Suppressor macrophage treated with lipopolysaccharide for 4 hours (primary cell): ENCODE measurements at regions not wholly inside any gene's neighbourhood (a gene's known extent, or its start where the extent isn't known, plus 50 kb on each side); places are given as distances from the start of the nearest gene placed in this dataset.

ENCODE experiments used
- DNase-seq: peaks from one replicate; pipeline ENCODE4 v3.0.0-alpha.2; 2020

DNA sequence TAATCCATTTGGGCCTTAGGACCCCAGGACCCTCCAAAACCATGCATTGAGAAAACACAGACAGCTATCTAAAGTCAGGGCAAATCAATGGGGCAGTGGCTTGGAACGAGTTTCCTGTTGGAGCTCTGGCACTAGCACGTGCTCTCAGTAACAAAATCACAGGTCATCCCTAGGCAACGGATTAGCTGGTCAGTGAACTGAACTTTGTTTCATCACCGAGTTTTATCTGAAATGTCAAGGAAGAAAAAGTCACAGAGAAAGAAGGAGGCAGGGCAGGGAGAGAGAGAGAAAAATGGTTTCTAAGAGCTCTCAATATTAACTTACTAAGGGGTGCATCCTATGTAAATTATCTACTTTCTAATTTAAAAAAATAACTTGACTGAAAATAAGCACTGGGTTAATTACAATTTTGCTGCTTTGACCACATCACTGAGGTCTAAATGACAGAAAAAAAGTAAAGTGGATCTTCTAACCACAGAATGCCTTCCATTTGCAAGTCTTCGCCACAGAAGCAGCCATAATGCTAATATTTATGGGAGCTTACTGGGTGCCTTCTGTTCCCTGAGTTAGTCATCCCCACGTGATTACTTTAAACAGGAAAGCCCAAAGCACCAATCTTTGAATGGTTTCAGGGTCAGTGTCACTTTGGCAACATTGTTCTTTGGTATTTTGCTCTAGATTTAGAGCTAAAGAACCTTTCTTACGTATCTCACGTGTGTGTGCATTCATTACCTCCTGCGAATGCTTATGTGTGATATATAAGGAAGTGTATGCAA lies 503.9 kb downstream of the RASEF start:
- DNase-seq: no peak

DNA sequence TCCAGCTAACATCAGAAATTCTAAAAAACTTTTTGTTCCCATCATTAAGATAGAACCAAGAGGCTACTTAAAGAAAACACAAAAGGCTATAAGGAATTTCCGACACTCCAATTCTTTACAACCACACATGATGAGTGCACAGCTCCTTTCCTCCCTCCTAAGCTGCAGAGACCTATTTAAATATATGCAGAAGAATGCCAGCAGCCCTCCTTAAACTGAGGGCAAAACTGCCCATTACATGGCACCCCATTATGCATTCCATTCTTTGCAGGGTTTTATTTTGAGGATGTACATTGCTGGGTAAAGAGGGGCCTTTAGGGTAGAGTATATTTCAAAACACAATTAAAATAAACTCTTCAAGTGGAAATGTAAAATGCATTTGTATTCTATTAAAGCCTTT lies 502.9 kb downstream of the RASEF start:
- DNase-seq: no peak

DNA sequence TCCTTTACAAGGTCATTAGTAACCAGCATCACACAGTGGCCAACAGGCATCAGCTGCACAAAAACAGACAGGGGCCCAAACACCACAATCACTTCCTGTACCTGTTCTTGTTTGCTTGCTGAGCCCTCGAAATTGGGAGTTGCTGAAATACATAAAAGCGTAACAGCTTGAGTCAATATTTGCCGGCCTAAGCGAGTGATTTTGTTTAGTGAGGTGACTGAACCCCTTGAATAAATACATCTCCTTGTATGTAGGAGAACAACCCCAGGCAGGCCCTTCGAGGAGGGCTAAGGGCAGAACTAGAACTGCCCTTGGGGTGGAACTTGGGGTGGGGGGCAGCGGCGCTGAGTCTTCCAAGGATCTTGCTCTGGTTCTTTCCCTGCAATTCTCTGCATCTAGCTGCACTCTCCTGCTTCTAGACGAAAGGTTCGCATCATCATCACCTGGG lies 502.5 kb downstream of the RASEF start:
- no peak for DNase-seq

DNA sequence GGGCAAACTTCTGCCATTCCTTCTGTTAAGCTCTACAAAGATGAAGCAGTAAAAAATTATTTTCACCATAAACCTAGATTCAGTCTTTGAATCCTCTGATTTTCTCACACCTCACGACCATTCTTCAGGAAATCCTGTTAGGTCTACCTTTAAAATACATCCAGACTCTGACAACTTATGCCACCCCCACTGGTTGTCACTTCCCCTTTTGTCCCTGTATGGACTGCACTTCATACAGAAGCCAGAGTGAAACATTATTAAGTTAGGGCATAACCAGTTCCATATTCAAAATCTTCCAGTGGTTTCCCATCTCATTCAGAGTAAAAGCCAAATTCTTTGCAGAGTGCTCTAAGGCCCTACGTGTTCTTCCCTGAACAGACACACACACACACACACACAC lies 499.8 kb downstream of the RASEF start:
- no peak for DNase-seq

DNA sequence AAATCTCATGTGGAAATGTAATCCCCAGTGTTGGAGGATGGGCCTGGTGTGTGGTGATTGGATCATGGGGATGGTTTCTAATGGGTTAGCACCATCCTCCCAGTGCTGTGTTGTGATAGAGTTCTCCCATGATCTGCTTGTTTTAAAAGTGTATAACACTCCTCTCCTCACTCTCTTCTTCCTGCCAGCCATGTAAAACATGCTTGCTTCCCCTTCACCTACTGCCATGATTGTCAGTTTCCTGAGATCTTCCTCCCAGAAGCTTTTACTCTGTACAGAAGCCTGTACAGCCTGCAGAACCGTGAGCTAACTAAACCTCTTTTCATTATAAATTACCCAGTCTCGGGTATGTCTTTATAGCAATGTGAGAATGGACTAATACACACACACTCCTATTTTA lies 499.1 kb downstream of the RASEF start:
- DNase-seq: no peak

DNA sequence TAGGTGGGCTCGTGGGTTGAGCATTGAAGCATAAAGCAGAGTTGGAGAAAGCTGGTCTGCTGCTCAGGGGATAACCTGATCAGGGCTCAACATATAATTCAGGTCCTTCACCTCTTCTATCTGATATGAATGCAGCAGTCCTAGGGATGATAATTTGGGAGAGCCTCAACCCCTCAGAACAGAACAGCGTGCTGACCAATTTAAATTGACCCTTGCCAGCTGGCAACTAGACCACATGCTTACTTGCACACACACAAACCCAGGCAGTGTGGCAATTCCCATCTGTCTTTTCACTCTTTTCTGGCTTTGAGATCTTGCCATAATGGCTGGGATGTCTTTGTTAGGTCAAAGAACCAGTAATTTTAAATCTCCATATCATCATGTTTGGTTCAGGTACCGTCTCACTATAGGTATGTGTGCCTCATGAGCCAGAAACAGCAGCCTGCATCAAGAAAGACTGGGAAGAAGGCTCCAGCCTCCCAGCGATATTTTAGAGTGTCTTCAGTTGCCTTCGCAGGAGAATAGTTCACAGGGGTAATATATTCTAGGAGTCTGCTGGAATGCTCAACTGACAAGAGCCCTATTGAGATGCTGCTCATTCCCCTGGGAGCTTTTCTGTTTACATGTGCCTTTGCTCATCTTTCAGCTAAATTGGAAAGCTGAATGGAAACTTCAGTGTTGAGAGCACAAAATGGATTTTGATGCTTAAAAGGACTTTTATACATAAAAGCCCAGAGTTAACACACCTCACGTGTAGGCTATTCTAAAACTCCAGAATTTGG lies 497.6 kb downstream of the RASEF start:
- no peak for DNase-seq

DNA sequence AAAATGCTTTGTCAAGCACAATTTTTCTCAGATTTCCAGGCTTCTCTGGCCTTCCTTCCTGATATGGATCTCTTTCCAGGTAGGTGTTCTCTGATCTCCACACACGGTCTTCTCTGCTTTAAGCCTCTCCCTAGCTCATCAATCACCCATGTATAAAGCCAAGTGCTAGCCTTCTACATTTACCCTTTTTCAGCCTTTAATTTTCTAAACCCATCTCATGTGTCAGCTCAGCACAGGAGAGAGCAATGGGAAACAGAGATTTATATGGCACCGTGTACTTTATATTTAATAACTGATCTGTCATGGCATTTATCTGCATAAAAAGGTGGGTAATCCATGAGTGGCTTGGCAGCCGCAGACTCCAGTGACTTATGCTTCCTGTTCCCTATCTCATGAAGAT lies 495.0 kb downstream of the RASEF start:
- no peak for DNase-seq

DNA sequence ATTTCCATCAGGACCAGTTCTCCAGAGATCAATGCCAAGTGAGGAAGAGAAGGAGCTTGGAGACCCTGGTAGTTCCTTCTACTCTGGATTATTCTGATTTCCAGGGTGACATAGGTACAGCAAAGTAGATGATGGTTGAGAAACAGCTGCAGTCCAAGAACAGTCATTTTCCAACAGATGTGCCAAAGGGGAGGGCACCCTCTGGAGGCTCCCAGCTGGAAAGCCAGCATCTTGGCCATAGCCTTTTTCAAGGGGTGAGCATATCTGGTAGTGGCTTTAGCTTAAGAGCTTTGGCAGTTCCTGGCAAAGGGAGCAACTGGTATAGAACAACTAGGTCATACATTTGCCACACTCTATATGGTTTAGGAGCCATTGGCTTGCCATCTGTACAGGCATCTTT lies 492.7 kb downstream of the RASEF start:
- DNase-seq: no peak

DNA sequence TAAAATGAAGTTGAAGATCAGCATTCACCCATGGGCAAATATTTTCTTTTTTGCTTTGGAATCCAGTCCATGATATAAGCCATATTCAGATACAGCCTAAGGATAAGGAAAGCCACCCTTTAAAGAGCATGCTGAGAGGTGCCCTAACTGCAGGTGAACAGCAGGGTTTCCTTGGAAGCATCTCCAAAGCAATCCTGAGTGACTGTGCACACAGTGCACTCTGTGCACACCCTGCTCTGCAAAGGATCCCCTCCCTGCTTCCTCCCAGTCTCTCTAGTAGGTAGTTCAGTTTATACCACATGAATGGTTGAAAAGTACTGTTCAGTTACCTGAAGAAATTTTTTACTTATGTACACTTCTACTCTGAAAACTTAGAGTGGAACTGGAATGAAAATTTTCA lies 491.4 kb downstream of the RASEF start:
- DNase-seq: no peak

DNA sequence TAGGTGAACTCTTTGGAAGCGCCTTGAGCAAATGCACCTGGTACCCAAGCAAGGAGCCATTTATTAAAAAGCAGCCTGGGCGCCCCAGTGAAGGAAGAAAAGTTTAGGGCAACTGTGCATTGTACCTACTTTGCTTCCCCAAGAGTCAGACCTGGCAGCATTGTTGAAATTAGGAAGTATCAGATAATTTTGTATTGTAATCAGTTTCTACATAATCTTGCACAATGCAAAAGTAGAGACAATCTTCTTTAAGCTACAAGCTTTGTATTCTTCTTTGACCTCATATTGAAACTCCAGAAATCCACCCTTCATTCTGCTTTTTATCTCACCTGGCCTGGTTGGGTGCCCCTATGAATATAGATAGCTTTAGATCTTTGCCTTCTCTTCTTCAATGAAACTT lies 490.8 kb downstream of the RASEF start:
- DNase-seq: no peak

DNA sequence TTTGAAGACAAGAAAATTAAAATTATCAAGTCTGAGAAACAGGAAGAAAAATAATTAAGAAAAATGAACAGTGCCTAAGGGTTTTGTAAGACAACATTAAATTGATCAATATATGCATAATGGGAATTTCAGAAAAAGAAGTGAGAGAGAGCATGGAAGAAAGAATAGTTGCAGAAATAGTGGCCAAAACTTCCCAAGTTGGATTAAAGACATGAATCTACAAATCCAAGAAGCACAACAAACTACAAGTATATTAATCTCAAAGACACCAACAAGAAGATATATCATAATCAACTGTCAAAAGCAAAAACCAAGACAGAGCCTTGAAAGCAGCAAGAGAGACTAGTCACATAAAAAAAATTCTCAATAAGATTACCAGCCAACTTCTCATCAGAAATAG lies 488.0 kb downstream of the RASEF start:
- DNase-seq: no peak

DNA sequence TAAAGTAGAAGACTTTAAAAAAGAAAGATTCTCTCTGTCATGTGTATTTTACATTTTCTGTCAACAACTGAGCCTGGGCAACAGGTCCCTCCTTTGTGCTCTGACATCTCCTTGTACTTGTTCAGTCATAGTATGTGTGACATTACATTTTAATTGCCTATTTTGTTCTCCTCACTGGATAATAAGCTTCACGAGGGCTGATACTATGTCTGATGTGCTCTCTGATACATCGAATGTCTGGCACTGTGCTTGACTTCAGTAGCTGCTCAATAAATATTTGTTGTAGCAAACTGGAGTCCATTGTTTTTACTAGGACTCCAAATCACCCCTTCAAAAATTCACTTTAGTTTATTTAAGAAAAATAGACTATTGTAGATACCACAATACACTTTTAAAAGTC lies 482.0 kb downstream of the RASEF start:
- no peak for DNase-seq

DNA sequence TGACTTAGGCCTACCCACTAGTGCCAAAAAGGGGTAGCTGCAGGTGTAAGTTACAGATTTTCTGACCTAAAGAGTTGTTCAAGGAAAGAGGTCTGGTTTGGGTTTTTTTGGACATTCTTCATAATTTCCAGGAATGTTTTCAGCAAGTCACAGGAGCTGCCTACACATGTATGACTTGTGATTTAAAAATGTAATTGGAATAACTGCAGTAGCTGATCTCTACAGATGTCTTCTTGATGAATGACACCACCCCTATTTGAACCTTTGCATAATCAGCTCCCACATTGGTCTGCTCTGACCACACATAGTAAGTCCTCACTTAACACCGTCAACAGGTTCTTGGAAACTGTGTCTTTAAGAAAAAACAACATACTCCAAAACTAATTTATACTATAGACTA lies 481.4 kb downstream of the RASEF start:
- DNase-seq: no peak

DNA sequence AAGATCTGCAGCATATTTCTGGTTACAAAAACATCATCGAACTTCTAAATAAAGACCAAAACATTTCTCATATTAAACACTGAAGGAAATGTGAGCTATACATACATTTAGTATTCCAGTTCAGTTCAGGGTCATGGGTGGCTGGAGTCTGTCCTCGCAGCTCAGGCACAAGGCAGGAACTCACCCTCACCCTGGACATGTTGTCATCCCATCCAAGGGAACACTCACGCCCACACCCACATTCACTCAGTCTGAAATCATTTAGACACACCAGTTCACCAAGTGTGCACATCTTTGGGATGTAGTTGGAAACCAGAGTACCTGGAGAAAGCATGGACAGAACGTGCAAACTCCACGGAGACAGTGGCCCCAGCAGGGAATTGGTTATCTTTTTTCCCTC lies 481.0 kb downstream of the RASEF start:
- DNase-seq: no peak

DNA sequence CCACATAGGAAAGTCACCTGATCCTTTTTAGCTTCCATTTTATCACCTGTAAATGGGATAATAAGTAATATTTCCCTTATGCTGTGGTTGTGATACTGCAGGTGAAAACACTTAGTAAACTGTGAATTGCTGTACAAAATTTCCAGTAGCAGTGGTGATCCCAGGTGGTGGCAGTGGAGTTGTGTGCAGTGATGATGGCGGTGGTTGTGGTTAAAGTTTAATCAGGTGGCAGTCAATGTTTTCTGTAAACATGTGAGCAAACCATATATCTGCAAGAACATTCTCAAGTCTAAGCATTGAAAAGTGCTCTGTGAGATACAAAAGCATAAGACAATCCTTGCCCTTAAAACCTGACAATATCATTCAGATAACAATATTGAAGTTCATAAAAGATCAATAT lies 480.2 kb downstream of the RASEF start:
- no peak for DNase-seq

DNA sequence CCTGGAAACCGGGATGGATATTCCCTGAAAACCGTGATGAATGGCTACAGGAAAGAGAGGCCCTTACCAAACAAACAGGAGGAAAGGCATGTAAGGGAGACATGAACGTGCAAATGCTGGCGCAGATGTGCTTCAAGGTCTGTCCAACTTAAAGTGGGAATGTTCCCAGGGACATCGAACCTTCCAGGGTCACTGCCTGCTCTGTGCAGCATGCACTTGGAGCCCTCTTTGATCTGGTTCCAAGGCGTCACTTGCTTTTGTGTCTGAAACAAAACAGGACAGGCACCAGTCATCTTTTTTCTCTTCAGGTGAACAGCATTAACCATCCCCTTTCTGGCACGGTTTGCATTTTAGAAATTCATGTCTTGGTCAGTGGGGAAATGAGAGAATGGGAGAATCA lies 479.4 kb downstream of the RASEF start:
- no peak for DNase-seq

DNA sequence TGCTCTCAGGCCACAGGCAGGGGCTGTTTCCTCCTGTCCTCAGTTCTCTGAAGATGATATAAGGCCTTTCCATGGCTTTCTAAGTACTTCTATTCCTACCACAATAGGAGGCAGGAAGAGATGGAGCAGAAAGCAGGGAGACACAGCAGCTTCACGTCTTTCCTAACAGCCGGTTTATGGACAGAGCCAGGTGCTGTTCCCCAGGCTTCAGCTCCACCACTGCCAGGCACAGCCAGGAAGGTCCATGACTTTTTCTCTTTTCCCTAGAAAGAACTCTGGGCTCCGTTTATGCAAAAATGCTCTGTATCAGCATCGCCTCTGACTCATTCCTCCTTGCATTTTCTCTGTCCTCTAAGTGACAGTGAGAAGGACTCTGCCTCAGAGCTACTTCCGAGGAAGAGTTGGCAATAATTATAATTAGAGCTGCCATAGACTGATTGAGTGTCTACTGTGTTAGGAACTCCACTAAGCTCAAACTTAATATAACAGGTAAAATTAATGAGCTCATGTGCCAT lies 478.5 kb downstream of the RASEF start:
- no peak for DNase-seq

DNA sequence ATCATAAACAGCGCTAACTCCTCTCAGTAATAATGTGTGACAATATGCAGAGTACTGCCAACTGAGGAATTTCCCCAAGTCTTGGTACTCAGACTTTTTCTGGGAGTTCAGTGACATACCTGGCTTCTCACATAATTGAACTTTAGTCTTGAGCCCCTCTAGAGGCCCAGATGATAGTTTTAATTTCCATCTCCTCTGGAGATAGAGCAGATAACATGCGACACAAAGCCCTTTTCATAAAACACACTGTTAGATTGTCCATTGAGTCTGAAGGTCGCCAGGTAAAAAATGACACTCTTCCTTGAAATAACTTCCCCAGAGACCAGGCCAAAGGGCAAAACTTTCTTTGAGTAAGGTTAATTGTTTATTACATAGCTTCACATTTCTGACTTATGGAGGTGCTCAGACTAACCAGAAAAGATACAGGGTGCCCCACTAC lies 476.0 kb downstream of the RASEF start:
- DNase-seq: no peak

DNA sequence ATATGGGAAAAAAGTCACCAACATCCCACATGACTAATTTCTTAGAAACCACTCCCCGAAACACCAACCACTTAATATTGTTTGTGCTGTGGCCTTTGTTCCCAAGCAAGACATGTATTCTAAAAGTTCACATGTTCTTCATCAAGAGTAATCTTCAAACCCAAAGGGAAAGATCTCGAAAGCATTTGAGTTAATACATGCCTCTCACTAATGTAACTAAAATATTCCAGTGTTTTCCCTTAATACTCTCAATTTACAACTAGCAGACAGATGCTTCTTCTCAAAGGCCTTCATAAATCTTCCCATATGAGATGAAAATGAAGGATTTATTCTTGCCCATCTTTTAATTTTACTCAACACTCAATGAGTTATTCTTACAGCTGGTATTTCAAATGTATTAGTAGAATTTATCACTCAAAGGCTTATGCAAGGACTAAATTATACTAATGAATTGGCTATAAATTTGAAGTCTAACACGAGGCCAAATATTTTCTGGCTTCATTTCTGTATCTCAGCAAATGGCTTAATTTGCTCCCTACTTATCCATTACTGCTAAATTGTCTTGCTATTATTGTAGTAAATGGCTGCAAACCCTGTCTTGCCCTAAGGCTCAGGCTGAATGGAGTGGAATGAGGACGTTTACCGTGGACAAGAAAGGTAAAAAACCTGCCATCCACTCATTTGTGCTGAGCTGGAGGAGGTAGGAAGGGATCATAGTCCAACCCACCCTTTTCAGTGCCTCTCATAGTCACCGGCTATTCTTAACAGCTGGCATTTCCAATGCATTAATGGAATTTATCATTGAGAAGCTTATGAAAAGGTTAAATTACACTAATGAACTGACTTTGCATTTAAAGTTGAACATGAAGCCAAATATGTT lies 474.4 kb downstream of the RASEF start:
- no peak for DNase-seq

DNA sequence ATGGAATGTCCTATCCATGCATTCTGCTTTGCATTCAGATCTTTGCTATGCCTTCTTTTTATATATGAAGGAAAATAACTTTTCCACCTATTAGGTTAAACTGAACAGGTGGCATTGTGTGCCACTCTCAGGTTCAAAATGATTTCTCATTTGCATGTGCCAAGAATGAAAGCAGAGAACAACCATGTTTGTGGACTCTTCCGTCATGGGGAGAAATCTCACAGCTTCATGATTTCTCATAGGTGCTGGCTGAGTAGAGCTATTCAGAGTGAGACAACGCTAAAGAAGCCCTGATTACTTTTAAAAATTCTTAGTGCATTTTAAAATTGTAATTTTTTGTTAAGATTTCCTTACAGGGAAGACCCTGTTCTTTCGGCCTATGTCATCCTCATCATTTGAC lies 472.1 kb downstream of the RASEF start:
- no peak for DNase-seq

DNA sequence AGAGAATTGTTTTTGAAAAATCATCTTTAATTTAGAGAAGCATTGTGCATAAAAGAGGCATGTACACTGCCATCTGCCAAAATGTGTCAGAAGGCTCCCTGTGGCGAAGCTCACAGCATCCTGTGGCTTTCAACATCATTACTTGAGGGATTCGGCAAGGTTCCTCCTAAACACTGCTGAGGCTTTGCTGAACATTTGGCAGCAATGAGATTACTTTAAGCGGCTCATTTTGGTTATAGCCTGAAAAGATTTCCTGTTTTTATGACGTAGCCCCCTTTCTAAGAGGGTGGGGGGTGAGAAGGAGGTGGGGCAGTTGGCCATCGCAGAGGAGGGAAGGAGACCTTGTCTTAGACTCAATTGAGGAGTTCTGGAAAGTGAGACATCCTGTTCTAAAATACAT lies 469.4 kb downstream of the RASEF start:
- DNase-seq: no peak

DNA sequence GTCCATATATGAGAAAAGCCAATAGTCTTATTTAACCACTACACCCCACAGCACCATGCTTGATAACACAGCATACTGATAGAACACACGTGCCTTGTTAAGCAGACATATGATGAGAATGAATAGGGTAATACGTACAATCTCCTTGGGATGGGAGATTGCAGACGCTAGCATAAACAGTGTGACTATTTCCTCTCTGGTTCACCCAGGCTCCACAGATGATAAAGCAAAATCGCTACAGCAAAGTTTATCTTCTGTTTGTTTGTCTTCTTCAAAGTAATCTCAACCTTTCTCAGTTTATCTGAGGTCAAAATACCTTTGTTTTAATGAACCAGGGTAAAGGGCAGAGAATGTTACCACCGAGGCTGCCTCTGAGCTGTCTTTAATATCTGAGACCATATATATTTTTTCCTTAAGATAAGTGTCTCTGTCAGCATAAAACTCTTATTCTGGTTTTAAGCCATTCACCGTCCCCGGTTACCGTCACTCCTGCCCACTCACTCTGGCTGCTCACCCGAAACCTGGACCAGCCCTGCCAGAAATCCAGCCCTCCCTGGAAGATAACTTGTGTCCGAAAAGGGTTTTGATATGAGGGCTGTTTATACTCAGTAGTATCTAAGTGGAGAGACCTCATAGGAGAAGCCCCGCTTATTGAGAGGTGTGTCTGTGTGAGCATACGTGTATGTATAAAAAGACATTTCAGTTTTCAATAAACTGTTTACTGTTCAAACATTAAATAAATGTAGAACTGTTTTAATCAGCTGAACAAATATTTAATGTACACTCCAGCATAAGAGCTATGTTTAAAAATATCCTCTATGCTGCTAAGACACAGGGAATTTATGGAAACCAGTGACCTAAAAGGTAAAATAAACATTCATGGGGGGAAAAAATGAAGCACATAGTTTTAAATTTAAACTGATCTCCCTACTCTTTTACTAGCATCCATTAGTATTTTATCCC lies 465.4 kb downstream of the RASEF start:
- no peak for DNase-seq
